ENCODE measurements at regions not wholly inside any gene's neighbourhood (a gene's known extent, or its start where the extent isn't known, plus 50 kb on each side); places are given as distances from the start of the nearest gene placed in this dataset.

DNA sequence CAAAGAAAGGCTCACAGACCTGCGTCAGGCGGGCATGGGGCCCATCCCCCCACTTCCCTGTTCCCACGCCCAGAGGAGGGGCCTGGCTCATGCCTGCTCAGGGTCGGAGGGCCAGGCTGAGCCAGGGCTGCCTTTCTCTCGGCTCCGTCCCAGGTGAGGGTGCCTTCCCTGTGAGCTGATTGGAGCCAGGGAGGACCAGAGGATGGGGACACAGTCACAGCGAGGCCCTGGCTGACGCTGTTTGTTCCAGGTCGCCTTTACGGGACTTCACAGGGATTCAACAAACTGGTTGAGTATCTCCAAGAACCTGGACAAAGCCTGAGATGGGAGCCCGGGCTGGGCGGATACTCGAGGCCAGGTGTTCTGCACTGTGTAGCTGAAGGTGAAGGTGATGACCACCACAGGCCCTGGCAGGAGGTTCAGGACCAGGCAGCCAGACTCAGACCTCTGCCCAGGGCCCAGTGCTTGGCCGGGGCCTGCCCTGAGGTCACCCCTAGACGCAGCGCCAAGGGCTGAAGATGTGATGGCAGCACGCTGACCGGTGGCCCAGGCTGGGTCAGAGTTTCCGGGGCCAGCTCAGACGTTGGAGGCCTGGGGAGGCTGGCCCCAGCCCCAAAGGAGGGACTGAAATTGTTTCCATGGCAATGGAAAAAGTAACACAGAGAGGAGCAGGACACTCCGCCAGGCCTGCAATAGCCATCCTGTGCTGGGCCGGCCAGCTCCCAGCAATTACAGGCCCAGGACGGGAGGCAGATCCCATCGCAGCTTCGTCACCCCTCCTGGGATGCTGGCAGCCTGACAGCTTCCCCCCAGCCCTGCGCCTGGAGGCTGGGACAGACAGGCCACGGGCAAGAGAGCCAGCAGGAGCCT lies 65.3 kb upstream of the ADAMTS2 start:
- no peak for TF ChIP-seq POLR2A (IDR thresholded peaks at IDR 0.05; ENCODE audit: low read depth, low read length)
- no peak for TF ChIP-seq TAF1 (IDR thresholded peaks at IDR 0.05; ENCODE audit: borderline replicate concordance, low read depth, low read length)
- TF ChIP-seq POLR2AphosphoS5 (IDR thresholded peaks at IDR 0.05; ENCODE audit: low read depth, low read length), result no peak
